Cerebellar cortex (tissue), 1 donor: ENCODE measurements at regions not wholly inside any gene's neighbourhood (a gene's known extent, or its start where the extent isn't known, plus 50 kb on each side); places are given as distances from the start of the nearest gene placed in this dataset.

ENCODE experiments used
- DNase-seq: peaks from one replicate; pipeline ENCODE4 v3.0.0-alpha.2; 2015; ENCODE audit warnings: low spot score

DNA sequence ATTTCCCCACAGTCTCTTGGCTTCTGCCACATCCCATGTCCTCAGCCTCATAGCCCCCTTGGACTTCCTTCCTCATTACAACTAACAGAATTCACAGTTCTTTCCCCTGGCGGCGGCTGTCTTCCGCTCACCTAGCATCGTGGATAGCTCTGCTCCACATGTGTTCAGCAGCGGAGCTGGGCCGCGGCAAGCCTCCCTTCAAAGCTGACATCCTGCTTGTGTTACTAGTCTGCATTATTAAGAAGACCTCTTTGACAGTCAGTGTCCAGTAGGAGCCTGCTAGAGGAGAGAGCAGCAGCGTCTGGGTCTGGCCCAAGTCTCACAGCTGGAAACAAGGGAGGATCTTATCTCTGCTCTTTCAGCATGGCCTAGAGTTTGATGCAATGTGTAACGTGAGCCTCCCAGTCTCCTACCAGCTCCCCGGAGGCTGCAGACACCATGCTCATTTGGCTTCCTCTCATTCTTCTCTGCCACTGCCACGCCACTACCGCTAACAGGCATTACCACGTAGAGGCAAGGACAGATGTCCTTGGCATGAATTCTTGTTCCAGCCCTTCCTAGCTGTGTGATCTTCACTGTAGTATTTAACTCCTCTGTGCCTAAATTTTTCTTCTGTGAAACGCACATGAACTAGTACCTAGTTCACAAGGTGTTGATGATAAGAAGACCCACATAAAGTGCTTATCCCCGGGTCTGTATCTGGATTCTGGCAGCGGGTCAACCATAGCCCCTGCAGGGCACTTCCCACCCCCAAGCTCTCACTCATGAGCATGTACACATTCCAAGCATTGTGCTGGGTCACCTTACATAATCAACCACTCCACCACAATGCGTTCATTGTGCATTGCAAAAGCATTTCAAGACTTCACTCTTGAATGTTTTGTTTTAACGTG lies 107.1 kb upstream of the BACH2 start:
- DNase-seq: no peak

DNA sequence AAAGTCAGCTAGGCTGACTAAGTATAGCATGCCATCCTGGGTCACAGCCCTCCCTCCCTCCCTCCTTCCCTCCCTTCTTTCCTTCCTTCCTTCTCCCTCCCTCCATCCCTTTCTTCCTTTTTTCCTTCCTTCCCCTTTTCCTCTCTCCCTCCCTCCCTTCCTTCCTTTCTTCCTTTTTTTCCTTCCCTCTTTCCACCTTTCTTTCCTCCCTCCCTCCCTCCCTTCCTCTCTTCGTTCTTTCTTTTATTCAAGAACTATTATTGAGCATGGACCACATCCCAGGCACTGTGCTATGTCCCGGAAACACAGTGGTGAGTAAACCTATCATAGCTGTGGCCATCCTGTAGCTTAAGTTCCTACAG lies 106.2 kb upstream of the BACH2 start:
- no peak for DNase-seq

DNA sequence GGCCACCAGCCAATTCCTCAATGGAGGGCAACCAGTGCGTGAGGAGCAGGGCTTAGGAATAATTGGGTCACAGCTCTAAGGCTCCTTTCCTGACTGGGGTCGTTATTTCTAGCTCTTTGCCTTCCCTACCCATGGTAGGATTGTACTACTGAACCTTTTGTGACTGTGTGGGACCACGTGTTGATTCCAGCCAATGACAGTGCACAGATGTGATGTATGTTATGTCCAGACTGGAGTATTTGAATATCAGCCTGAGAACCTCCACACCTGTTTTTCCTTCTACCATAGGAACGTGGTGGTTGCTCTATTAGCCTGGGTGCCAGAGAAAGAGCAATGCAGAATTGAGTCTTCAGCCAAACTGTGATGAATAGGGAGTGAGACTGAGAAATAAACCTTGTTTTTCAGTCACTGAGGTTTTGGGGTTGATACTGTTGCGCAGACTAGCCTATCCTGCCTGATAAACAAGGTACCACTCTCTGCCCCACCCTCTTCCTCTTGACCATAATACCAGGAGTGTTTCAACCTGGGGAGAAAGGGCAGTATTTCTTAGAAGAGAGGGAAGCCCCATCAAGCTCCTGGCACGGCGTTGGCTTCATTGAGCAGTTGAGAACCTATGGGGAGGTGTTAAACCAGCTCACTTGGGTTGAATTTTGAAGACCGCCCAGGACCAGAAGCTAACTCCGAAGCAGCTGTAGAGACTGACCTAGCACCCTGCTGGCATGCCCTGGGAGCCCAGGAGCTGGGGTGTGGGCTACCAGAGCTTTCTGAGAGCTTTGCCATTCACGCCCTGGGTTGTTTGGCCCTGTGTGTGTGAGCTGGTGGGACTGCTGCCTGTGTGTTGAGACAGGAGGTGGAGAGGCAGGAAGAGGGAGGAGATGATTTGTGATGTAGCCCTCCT lies 105.5 kb upstream of the BACH2 start:
- DNase-seq: no peak

DNA sequence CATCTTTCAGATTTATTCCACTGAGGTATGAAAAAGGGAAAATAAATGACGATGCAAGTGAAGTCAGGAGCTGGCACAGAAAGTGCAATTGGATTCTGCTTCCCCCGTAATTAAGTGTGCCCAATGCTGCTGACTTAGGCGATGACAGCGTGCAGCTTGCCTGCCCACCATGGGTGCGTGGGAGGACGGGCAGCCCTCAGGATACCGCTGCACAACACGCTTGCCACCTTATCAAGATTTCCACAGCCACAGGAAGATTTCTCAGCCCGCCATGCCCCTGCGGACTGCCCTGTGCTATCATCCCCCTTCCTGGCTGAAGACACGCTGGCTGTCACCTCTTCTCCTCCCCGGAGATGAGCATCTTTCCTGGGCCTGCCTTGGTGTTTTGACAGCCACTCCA lies 103.3 kb upstream of the BACH2 start:
- DNase-seq: peak; percentile 43

GRCh38 chr6:90397929-90398674 lies 101.5 kb upstream of the BACH2 start:
- no peak for DNase-seq

GRCh38 chr6:90397047-90397446 lies 100.4 kb upstream of the BACH2 start:
- DNase-seq: no peak

GRCh38 chr6:90393232-90393884 lies 96.7 kb upstream of the BACH2 start:
- peak; percentile 76 for DNase-seq

GRCh38 chr6:90390379-90390778 lies 93.7 kb upstream of the BACH2 start:
- DNase-seq: no peak

DNA sequence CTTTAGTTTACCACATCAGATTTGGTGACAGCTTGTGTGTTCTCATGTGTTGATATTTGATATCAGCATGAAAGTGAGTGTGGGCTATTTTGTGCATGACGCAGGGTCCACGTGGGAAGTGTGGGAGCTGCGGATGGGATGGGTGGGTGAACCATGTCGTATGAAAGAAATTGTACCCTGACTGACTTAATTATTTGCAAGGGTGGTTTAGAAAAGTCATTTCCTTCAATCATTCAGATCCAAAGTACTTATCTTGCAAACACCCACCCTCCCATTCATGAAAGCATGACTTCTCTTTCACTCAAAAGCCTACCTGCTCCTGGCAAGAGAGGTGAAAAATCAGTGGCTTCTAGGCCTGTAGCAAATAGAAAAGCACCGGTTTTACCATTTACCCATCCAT lies 91.8 kb upstream of the BACH2 start:
- no peak for DNase-seq

GRCh38 chr6:90387826-90388225 lies 91.2 kb upstream of the BACH2 start:
- DNase-seq: no peak

DNA sequence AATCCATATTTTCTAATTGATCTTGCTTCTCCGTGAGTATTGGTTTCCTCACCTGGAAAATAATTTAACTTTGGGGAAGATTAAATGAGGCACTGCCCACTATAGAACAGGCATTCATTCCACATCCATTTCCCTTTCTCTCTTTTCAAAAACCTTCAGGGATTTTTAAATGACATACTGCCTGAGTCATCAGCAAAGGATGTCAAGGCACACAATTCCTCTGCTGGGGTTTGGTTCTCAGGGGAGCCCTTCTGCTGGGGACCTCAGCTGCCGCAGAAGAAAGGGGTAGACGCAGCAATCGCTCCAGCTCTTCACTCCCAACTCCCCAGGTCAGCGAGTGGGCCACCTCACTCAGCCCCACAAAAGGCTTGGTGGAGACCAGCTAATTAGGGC lies 90.7 kb upstream of the BACH2 start:
- no peak for DNase-seq

DNA sequence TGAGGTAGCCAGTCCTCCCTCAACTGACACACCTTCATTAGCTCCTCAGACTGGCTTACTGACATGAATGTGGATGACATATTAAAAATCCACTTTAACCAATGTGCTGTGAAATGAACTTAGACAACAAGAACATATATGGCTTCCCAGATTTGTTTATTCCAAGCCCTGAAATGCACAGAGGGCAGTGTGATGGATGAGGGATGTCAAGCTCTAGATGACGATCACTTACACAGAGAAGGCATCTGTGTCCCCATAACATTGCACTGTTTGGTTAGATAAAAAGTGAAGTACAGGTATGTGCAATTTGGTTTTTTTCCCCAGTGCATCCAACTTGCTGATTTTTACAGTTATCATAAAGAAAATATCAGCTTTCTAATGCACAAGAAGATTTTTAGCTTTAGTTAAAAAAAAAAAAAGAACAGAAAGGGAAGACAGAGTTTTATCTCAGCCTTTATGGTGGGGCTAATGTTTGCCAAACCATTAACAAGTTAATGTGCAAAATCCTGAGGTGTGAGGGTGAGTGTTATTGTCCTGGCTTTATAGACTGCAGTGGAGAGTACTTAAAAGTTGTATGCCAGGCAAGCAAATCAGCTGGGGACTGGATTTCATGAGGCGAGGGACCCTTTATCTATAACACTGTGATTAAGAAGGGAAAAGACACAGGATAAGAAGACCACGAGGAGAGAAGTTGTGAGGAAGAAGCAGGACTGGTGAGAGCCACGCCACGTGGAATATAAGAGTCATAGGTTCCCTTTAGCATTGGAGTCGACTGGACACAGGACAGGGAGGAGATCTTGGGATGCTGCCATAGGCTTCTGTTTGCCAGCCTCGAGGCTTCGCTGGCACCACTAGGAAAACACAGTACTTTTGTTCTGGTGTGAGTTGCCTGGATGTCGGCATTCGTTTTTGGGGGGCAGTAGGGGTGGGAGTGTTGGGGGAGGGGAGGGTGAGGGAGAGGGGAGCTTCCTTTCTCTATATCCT lies 90.0 kb upstream of the BACH2 start:
- peak; percentile 26 for DNase-seq

GRCh38 chr6:90385759-90386313 lies 89.2 kb upstream of the BACH2 start:
- DNase-seq: no peak

DNA sequence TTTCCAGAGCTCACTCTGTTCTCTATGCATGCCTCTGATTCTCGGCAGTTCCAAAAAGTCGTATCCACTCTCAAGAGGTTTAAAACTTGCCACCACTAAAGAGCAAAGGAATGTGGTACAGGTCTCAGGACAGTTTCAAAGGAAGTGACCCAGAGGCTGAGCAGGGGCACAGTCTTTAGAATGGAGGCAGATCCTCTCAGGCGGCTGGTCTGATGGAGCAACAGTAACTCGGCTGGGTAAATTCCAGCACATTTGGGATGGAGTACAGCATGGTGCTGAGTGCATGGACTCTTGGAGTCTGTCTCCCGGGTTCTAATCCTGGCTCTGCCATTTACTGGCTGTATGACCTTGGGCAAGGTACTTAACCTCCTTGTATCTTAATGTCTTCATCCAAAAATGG lies 88.1 kb upstream of the BACH2 start:
- DNase-seq: no peak

- DNase-seq: no peak
These were observed 86.7 kb upstream of the BACH2 start for GRCh38 chr6:90383196-90383822.

GRCh38 chr6:90382760-90383159 lies 86.1 kb upstream of the BACH2 start:
- DNase-seq: no peak

- DNase-seq: no peak
These were observed 79.2 kb upstream of the BACH2 start for GRCh38 chr6:90375681-90376439.

DNA sequence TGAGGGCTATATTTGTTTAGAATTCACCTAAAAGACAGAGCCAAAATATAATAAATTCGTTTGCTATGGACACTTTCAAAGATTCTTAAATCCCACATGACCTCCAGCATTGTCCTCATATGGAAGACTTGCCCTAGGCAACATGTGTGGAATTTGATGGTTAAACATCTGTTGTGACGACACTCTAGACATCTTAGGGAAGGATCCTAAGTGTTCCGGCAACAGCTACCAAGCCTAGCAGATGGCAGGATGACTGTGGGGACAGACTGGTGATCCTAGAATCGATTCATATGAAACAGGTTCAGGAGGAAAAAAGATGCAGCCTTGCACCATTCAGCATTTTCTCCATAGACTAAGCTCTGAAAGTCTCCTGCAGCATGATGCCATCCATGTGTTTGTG lies 77.6 kb upstream of the BACH2 start:
- DNase-seq: no peak

GRCh38 chr6:90372885-90373284 lies 76.2 kb upstream of the BACH2 start:
- DNase-seq: no peak
